Astrocyte of the hippocampus (primary cell): ENCODE measurements at regions not wholly inside any gene's neighbourhood (a gene's known extent, or its start where the extent isn't known, plus 50 kb on each side); places are given as distances from the start of the nearest gene placed in this dataset.

Experiments used
- DNase-seq: peaks from one replicate; pipeline ENCODE4 v3.0.0; 2011; ENCODE audit warnings: low read depth, low spot score

DNA sequence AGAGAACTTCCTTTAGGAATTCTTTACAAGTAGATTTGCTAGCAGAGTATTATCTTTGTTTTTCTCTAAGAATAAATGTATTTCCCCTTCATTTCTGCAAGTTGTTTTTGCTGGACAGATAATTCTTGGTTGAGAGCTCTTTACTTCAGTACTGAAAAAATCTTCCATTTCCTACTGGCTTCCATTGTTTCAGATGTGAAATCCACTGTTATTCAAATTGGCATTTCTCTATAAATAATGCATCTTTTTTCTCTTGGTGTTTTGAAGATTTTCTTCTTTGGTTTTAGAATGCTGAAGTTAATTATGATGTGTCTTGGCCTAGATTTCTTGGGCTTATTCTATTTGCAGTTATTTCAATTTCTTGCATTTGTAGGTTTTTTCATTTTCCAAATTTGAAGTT is 270.0 kb upstream of the GYPC start:
- no peak for DNase-seq

DNA sequence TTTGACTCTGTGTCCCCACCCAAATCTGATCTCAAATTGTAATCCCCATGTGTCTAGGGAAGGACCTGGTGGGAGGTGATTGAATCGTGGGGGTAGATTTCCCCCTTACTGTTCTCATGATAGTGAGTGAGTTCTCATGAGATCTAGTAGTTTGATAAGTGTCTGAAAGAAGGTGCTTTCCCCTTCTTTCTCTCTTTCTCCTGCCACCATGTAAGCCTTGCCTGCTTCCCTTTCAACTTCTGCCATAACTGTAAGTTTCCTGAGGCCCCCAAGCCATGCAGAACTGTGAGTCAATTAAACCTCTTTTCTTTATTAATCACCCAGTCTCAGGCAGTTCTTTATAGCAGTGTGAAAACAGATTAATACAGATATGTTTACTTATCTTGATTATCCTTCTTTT is 266.5 kb upstream of the GYPC start:
- no peak for DNase-seq

DNA sequence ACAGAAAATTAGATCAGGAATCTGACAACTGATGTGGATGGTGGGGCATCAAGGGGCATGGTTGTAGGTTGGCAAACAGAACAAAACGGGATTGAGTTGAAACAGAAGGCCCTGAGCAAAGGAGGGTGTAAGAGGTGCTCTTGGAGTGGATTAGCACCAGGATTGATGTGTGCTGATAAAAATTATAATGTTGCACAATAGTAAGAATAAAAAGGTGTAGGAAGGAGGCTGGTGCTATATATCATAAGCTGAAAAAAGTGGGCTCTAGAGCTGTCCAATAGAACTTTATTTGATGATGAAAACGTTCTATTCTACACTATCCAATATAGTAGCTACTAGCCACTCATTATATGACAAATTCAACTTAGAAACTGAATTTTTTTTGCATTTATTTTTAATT is 263.1 kb upstream of the GYPC start:
- no peak for DNase-seq

DNA sequence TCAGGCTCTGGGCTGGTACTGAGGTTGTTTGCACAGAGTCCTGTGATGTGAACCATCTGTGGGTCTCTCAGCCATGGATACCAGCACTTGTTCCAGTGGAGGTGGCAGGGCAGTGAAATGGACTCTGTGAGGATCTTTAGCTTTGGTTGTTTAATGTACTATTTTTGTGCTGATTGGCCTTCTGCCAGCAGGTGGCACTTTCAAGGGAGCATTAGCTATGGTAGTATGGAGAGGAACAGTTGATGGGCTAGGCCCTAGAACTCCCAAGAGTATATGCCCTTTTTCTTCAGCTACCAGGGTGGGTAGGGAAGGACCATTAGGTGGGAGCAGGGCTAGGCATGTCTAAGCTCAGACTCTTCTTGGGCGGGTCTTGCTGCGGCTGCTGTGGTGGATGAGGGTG is 257.0 kb upstream of the GYPC start:
- no peak for DNase-seq

DNA sequence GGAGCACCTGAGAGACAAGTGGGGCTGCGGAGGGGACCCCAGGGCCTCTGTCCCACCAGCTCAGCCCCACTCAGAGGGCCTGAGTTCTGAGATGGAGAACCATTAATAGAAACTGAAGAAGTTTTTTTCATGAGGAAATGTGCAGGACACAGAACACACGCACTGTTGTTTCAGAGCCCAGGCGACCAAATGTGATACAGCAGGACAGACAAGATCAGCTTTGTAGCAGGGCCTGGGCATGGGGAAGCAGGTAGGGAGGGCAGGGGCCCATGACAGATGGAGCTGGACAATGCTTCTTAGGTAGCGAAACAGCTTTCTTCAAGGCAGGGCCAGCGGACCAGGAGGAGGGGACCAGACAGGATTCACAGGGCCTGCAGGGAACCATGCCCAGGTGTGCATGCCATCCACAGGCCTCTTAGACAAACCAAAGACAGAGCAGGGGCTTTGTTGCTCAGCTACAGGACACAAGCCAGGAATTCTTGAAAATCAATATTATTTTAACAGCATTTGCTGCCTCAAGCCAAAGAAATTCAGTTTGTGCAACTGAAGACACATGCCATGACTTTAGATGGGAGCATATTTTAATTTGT is 252.8 kb upstream of the GYPC start:
- no peak for DNase-seq

DNA sequence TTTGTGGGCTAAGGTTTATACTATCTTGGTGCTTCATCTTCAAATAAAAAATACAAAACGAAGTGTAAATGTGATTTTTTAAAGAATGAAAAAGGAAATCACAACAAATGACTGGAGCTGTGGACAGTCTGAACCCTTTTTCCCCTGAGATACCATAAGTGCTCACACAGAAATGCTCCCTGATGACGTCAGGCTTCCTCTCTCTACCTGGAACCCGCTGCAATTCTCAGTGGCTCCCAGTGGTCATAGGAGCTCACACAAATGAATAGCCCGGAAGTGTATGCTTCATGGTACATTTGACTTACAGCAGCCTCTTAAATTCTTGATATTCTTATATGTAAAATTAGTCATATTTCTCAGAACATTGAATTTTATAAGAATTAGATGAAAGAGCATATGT is 249.7 kb upstream of the GYPC start:
- DNase-seq, result no peak

DNA sequence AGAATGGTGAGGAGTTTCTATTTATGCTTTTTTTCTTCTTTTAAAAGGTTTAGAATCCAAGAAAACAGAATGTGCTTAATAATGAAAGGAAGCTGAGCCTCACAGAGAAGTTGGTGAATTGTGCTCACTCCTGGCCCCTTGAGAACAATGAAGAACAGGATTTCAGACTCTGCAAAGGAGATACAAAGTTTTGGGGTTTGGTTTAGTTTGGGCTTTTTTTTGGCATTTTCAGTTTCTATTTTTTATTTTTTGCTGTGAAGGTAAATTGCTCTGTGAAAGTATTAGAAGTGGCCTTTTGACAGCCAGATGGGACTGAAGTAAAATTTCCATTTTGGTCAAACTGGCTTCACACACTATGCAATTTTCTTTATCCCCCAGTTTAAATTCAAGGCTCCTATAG is 247.3 kb upstream of the GYPC start:
- no peak for DNase-seq

DNA sequence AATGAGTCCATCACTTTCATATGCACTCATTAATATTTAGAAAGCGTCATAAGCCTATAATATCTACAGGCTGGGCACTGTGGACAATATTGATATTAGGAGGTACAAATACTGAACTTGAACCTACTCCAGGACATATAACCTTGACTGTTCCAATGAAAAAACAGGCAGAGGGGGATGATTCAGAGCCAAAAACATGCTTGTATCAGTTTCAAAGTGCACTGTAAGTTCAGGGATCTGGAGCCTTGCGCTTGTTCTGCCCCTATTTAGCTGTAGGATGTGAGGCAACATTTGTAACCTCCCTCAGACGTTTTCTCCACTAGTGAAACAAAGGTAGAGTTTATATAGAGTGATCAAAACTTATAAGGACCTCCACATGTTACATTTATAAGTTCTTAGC is 246.1 kb upstream of the GYPC start:
- no peak for DNase-seq

DNA sequence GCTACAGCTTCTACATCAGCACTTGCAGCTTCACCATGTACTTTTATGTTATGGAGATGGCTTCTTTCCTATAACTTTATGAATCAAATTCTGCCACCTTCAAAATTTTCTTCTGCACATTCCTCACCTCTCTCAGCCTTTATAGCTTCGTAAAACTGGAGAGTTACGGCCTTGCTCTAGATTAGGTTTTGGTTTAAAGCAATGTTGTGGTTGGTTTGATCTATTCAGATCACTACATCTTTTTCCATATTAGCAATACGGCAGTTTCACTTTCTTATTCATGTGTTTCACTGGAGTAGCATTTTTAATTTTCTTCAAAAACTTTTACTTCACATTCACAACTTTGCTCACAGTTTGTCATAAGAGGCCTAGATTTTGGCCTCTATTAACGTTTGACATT is 242.9 kb upstream of the GYPC start:
- no peak for DNase-seq

DNA sequence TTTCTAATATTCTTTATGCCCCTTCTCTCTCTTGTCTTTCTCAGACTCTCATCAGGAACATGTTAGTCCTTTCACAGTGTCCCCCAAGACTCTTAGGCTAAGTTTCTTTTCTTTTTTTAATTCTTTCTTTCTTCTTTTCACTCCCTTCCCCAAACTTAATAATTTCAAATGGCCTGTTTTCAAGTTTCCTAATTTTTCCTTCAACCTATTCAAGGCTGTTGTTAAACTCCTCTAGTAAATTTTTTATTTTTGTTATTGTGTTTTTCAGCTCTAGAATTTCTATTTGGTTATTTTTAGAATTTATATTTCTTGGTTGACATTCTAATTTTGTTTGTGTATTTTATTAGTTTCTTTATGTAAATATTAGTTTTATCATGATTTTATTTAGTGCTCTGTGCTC is 236.6 kb upstream of the GYPC start:
- DNase-seq, result no peak

DNA sequence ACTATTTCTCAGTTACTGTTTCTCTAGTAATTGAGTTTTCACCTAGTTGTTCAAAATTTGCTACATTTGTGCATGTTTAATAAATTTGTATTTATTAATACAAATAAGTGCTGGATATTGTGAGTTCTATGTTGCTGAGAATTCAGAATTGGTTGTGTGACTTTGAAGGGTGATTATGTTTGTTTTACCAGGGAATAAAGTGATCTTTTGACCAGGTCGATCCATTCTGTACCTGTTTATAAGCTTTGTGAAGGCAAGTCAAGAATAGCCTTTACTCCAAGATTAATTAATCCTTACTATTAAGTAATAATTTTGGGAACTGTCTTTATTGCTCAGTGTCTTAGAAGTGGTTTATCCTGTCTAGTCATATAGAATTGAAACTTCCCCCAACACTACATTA is 230.0 kb upstream of the GYPC start:
- DNase-seq, result no peak

DNA sequence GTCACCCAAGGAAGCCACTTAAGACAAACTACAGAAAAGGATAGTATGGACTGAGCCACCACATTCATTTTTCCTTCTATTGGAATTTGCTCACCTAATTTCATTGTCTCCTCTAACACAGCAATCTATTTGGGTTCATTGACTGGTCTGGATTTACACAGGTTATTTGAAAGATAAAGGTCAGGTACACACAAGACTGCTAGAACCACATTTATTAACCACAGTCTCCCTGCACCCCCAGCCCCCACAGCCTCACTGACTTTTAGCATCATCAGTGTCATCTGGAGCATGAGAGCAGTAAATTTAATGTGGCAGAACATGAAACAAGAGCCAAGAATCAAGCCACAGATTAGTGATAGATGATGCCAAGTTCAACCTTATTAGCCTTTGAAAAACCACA is 226.9 kb upstream of the GYPC start:
- no peak for DNase-seq

DNA sequence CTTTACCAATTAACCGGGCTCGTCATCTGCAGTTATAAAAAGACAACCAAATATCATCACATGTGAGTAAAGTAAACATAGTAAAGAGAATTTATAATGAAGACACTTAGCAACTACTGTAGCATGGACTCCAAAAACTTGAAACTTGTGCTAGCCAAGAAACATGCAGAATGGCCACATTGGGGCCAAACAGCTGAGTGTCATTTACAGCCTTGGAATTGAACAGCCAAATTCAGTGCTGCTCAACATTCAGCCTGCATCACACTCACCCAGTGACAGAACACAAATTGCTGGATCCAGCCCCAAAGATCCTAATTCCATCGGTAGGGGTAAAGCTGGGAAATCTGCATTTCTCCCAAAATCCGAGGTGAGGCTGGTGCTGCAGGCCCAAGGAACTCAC is 224.8 kb upstream of the GYPC start:
- DNase-seq, result no peak

DNA sequence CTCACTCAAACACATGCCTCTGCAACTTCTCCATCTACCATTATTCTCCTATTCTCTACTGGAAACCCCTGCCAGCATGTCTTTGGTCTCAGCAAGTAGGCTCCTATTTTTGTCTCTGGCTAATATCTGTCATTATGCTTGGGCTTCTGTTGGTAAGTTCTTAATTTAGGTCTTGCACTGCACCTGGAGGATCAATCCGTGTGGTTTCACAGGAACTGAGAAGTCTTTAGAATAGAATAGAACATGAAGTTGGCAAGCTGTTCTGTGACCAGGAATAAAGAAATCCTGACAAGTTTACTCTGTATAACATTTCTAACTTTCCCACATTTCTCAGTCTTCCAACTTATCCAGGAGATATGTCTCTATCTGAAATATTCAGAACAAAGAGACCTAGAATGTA is 219.5 kb upstream of the GYPC start:
- DNase-seq, result no peak

DNA sequence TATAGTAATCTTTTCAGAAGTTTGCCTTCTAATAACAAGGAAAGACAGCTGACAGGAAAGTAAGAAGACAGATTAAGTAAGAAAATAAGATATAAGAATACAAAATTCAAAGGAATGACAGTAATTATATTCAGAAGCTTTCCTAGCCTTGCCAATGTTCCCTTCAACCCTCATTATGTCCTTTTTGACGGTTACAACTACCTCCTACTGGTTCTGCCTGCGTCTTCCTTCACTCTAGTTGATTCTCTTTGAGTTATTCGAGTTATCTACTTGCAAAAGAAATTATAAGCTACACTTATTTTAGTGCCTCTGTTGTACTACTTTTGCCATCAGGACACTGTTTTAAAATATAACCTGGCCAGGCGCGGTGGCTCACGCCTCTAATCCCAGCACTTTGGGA is 218.9 kb upstream of the GYPC start:
- DNase-seq, result no peak

DNA sequence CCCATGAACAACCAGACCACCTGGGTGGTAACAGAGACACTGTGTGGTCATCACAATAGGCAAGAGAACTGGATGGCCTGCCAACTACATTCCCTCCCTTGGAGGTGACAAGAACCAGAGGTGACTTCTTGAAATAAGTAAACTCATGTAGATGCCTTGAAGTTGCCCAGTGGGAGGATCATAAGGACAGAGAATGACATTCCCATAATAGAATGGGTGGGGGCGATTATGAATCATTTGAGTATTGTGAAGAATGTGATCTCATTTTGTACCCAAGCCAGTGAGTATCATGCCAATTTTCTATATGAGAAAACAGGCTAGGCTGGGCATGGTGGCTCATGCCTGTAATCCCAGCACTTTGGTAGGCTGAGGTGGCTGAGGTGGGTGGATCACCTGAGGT is 211.4 kb upstream of the GYPC start:
- no peak for DNase-seq

DNA sequence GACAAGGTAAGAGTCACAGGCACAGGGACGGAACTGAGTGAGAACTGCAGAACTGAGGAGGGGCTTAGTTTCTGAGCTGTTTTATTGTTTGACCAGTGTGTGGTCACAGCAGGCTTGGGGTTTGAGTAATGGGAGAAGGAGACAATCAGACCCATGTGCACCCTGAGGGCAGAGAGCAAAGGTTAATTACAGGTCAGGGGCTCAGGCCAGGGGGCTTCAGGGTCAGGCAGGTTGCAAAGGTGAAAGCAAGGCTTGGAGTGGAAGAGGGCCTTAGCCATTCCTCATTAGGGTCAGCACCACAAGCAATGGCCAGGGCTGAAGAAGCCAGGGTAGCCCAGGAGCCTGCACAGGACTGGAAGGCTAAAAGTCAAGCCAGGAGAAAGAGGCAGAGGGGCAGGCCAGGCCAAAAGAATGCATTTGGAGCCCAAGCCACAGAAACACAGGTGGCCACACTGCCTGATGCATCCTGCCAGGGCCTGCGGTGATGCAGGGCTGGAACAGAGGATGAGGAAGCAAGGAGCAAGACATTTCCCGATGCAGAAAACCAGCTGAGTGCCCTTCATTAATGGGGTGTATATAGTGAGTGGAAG is 209.8 kb upstream of the GYPC start:
- no peak for DNase-seq

DNA sequence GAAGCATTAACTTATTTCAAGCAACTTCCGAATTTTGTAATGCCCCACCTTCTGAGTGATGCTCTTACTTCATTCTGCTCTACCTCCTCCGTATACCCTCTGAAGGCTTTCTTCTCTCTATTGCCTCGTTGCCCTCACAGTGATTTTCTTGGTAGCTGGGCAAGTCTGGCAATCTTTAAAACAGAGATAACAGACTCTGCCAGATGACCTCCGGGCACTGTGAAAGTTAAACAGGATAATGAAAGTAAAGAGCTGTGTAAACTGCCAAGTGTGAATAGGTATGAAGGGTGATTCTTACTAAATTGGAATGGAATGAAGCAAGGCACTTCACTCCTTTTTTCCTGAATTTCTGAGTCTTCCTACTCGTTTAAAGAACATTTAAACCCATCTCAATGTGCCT is 207.3 kb upstream of the GYPC start:
- DNase-seq, result no peak

DNA sequence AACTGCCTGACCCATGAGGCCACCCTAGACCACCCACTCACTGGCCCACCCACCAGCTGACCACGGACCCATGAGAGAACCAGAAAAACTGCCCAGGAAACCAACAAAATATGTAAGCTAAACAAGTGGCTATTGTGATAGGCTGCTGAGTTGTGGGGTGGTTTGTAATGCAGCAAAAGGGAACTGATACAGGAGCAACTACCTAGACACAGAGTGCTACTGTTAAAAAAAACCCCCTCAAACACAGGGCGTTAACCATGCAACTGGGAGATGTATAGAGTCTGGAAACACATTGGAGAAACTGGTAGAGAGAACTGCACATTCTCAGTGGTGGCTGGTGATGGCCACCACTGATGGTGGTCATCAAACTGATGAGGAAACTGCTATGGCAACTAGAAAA is 206.3 kb upstream of the GYPC start:
- no peak for DNase-seq

DNA sequence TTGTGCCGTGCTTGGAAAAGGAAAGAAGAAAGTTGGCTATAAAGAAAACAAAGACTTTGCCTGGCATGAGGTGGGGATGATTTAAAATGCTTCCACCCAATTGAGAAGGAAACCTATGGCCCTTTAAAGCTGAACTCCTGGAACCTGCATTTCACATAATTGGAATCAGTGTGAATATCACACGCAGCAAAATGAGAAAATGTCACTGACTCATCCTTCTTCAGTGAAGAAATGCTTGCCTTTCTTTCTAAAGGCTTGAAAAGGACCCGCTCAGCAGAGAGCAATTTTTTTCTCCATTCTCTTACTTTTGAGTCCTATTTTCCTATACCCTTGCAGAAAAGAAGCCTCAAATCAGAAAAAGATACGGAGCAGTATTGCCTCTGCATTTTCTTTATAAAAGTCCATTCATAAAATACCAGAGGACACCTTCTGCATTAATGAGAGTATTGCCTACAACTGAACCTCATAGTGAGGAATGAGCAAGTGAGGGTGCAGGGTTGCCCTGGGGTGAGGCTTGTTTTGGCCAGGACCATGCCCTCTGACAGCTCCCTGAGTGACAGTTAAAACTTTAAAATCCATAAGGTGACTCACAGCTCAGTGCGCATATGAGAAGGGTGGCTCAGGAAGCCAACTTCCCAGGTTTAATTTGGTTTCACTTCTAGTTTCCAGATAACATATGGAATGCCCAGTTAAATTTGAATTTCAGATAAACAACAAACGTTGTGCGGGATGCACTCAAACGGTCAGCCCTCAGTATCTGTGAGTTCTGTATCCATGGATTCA is 191.9 kb upstream of the GYPC start:
- DNase-seq, result no peak

DNA sequence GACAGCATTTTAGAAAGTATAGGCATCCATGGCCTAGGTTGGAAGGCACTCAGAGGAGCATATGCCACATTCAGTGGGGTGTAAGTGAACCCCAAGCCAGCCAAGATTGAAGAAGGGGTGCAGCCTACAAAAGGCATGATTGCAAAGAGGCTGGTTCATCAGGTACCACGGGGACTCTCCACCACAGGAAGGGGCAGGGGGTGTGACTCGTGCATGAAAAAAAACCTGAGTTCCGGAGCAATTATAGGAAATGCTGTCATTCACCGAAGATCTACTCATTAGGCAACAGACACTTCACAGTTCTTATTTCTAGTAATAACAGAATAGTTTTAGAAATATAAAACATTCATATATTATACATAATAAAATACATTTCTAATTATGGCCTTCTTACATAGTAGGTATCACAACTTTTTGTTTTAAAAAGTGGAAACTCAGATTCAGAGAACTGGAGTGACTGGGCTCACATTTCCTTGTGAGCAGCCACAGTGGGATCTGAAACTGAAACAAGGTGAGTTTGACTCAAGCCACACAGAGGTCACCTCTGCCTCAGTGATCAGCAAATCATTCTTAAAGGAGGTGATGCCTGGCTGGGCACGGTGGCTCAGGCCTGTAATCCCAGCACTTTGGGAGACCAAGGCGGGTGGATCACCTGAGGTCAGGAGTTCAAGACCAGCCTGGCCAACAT is 188.4 kb upstream of the GYPC start:
- no peak for DNase-seq

DNA sequence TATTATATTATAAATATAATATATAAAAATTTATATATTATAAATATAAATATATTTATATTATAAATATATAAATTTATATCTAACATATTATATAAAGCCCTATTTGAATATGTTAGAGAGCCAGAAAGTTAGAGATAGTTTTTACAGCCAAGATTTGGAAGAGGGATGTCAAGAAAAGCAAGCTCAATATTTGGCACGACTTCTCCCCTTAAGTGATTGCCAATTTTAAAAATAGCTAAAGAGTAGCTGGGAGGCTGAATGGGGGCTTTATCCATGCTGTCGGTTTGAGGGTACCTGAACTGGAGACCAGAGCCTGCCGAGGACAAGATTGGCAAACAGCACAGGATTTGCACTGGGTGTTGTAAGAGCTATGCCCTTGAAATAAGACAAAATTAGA is 180.9 kb upstream of the GYPC start:
- no peak for DNase-seq

DNA sequence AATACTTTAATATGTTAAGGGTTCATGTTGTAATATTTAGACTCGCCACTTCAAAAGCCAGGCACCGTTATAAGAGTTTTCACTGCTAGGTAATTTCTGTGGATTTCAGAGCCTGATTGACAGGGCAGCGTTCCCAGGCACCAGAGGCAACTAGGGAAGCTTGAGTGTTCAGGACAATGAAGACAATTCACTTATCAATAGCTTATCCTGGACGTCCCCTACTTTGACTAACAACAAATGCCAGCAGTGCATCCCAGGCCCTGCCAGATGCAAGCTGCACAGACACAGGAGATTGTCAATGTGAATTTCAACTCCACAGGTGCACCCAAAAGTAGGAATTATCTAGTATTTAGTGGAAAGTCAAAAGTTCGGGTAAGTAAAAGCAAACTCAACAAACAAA is 179.3 kb upstream of the GYPC start:
- DNase-seq, result no peak
